Right ventricle myocardium superior (tissue), 1 donor: ENCODE measurements at regions not wholly inside any gene's neighbourhood (a gene's known extent, or its start where the extent isn't known, plus 50 kb on each side); places are given as distances from the start of the nearest gene placed in this dataset.
"Not testable (repeated sequence)": the region's sequence is repeated elsewhere in the genome, so short reads cannot be mapped to it uniquely, and the experiment has no call there.

Source experiments
- ATAC-seq: fragments of 200-7000 bp; cut with Tn5 transposase; one replicate; pipeline ENCODE4 v1.9.1; 2020; ENCODE audit warnings: mild to moderate bottlenecking; ENCODE audit not compliant: poor library complexity
- DNase-seq: peaks from one replicate; pipeline ENCODE4 v3.0.0-alpha.2; 2020
- intact Hi-C: fragments of 100-400 bp; cut with DNase I; formaldehyde crosslinking; loops from one replicate; pipeline ENCODE4 v1.11.2; 2022
- donor health status: DM: no; HTN: yes; CAD: no; lungs with severe emphysema.

- no peak for DNase-seq
- intact Hi-C loops, result no loop called here
- no peak for ATAC-seq
These were observed 110.0 kb upstream of the ALKAL2 start for GRCh38 chr2:397926-398325.

GRCh38 chr2:397521-397920 lies 109.6 kb upstream of the ALKAL2 start:
- intact Hi-C loops, result no loop called here
- ATAC-seq (no peak), DNase-seq (no peak)

GRCh38 chr2:396903-397302 lies 109.0 kb upstream of the ALKAL2 start:
- DNase-seq, result no peak
- no peak for ATAC-seq
- intact Hi-C loops, result no loop called here

DNA sequence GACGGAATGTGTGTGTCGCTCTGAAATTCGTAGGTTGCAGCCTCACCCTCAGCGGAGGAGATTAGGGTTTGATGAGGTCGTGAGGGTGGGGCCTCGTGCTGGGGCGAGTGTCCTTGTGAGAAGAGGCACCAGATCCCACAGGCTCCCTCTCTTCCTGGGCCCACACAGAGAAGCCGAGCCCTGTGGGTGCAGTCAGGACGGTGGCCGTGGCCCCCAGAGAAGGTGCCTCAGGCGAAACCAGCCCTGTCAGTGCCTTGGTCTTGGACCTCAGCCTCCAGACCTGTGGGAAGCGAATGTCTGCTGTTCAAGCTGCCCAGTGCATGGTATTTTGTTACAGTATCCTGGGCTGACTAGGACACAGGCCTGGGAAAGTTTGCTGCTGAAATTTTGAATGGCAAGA lies 108.0 kb upstream of the ALKAL2 start:
- intact Hi-C loops, result no loop called here
- ATAC-seq (no peak), DNase-seq (no peak)

GRCh38 chr2:393711-394696 lies 106.1 kb upstream of the ALKAL2 start:
- ATAC-seq (no peak), DNase-seq (no peak)
- intact Hi-C loops, result no loop called here

DNA sequence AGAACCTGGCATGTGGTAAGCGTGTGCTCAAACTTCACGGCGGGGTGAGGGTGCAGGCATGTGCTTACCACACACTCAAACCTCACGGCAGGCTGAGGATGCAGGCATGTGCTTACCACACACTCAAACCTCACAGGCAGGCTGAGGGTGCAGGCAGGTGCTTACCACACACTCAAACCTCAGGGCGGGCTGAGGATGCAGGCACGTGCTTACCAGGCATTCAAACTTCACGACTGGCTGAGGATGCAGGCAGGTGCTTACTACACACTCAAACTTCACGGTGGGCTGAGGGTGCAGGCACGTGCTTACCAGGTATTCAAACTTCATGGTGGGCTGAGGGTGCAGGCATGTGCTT lies 105.0 kb upstream of the ALKAL2 start:
- ATAC-seq (no peak), DNase-seq (no peak)
- intact Hi-C loops, result no loop called here

DNA sequence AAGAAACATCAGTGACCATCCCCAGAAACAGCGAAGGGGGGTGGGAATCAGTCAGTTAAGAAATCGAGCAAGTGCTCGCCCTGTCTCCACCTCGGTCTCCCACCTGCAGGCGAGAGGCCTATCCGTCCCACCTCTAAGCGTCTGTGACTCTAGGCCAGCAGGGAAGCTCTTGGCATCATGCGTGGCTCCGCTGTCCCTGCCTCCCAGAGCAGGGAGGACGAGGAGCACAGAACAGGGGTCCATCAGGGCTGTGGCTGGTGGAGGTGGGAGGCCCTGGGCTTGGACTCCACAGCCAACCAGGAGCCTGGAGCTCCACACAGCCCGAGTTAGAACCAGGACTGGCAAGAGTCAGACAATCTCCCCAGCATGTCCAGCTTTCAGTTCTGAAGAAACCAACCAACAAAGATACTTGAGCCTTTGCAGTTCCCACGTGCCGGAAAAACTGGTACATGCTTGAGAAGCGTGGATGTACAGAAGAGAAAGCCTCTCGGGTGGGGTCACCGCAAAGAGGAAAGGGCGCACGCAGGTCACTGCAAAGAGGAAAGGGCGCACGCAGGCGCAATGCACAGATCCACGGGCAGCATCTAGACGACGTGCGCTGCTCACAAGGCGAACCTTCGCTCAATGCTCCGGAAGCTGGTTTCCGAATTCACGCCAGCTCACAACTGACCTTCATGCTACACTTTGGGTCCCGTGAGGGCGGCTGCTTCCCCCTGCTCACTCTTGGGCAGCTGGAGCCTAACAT lies 104.5 kb upstream of the ALKAL2 start:
- no peak for ATAC-seq
- no peak for DNase-seq
- intact Hi-C loops, result no loop called here

- ATAC-seq (no peak), DNase-seq (no peak)
- intact Hi-C loops, result no loop called here
These were observed 103.8 kb upstream of the ALKAL2 start for GRCh38 chr2:391696-392095.

- DNase-seq, result no peak
- intact Hi-C loops, result no loop called here
- ATAC-seq, result no peak
These were observed 103.1 kb upstream of the ALKAL2 start for GRCh38 chr2:390959-391358.

- DNase-seq, ATAC-seq, intact Hi-C loops: not testable (repeated sequence)
These were observed 102.1 kb upstream of the ALKAL2 start for GRCh38 chr2:389985-390384.

GRCh38 chr2:388752-389151 lies 100.9 kb upstream of the ALKAL2 start:
- intact Hi-C loops, ATAC-seq, DNase-seq: not testable (repeated sequence)

- DNase-seq (no peak), ATAC-seq (no peak)
- intact Hi-C loops, result no loop called here
These were observed 100.1 kb upstream of the ALKAL2 start for GRCh38 chr2:387980-388421.

DNA sequence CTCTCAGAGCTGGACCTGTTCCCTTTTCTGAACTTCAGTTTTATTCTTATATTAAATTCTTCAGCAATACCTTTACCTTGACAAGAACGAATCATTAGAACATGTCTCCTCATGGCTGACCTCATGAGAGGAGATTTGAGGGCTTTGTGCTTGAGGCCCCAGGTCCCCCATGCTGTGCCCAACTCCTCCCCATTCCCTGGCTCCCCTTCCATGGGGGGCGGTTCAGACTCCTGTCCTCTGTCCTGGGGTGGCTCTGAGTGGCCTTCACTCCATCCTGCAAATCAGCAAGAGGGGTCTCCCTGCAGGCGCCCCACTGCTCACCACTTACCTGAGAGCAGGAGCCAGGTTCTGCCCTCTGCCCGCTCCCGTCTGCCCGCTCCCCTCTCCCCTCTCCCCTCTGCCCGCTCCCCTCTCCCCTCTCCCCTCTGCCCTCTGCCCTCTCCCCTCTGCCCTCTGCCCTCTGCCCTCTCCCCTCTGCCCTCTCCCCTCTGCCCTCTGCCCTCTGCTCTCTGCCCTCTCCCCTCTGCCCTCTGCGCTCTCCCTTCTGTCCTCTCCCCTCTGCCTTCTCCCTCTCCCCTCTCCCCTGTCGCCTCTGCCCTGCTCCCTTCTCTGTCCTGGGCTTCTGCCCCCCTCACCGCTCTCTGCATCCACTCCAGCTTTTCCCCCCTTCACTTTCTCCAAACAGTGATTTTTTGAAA lies 98.7 kb upstream of the ALKAL2 start:
- intact Hi-C loops, result no loop called here
- ATAC-seq (no peak), DNase-seq (no peak)

DNA sequence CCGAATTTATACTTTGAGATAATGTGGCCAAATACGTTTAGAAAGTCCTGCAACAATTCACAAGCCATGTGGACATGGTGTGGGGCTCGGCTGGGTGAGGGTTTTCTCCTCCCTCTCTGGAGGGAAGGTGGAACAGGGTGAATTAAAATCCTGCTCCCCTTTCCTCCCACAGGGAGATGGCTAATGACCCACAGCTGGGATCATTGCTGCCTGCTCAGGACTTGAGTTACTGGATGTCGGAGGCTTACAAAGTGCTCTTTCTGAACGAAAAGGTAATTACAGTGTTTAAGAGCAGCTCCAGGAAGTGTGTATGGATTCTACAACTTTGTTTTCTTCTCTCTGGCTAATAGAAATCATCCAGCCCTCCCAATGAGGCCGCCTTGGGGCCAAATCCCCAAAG lies 97.9 kb upstream of the ALKAL2 start:
- intact Hi-C loops, result no loop called here
- ATAC-seq (no peak), DNase-seq (no peak)

DNA sequence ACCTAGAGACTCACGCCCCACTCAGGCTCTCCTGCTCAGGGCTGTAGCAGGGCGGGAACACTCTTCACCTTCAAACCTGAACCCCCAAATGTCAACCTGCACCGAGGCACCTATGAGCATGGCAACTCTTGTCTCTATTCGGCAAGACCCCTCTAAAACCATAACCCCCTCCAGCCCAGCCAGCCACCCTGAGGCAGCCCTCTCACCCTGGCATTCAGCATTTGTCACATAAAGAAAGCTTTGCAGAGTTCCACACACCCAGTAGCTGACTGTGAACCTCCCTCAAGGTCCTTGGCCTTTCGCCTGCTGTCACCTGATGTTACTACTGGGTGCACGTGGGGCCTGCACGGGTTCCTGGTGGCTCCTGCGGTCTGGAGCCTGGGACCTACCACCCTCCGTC lies 97.2 kb upstream of the ALKAL2 start:
- DNase-seq (no peak), ATAC-seq (no peak)
- intact Hi-C loops, result no loop called here

DNA sequence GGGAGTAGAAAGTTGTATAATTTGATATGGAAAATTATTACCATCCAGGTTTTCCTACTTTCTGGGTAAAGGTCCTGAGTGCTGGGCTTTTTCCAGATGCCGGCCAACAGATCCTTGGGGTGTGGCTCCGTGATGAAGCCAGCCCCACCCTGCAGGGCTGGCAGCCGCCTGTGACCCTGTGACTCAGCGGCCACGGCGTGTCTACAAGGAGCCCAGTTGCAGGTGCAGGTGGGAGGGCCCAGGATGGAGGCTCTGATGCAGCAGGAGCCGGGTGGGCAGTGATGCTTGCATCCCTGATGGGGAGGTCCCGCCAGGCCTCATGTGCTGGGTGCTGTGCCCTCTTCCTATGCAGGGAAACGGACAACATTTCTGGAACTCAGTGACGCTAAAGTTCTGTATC lies 96.0 kb upstream of the ALKAL2 start:
- ATAC-seq (no peak), DNase-seq (no peak)
- intact Hi-C loops, result no loop called here

- DNase-seq, result no peak
These were observed 95.3 kb upstream of the ALKAL2 start for GRCh38 chr2:383178-383577.

GRCh38 chr2:382728-383022 lies 94.8 kb upstream of the ALKAL2 start:
- no peak for DNase-seq
- intact Hi-C loops, result no loop called here
- ATAC-seq, result no peak

More at GRCh38 chr2:383178-383577, 95.3 kb upstream of the ALKAL2 start:
- intact Hi-C loops, result no loop called here
- ATAC-seq, result no peak

DNA sequence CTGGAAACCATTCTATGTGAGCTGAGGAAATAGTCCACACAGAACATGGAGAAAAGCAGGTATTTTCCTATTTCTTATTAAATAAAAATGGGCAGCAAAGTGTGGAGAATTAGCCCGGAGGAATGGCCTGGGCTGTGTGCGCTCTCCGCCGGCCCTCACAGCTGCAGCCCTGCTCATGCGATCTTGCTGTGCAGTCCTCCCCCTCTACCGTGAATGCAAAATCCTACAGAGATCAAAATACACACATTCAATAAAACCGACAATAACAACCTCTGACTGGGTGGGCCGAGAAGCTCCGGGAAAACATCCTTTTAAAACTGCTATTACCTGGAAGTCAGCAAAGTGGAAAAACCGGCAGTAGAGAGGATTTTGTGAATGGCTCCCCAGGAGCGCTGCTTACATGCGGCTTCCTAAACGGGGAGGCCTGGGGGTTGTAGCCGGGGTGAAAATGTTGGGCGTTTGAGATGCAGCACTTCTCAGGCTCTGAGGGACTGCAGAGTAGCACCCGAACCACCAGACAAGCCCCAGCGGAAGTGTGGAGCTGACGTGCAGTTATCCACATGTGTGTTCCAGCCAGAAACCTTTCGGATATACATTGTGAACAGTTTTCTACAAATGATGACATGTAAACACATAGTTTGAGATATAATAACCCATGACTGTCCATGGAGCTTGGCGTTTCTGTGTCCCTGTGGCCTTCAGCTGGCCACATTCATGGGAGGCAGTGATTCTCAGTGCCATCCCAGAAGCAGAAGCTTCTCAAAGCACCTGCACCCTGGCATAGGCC lies 94.2 kb upstream of the ALKAL2 start:
- intact Hi-C loops, result no loop called here
- DNase-seq, result no peak
- ATAC-seq, result no peak
